Endothelial cell (in vitro differentiated cells): ENCODE measurements at regions not wholly inside any gene's neighbourhood (a gene's known extent, or its start where the extent isn't known, plus 50 kb on each side); places are given as distances from the start of the nearest gene placed in this dataset.

Source experiments
- DNase-seq: peaks from one replicate; pipeline ENCODE4 v3.0.0; 2021; ENCODE audit warnings: low spot score
- H3K27ac Mint-ChIP-seq: one replicate; pipeline ENCODE4 v1.8.0; 2021; ENCODE audit warnings: mixed read lengths, inconsistent platforms; ENCODE audit not compliant: unreplicated experiment
- H3K27me3 Mint-ChIP-seq: one replicate; pipeline ENCODE4 v1.8.0; 2021; ENCODE audit warnings: mild to moderate bottlenecking, moderate library complexity, mixed read lengths, inconsistent platforms; ENCODE audit not compliant: unreplicated experiment
- H3K36me3 Mint-ChIP-seq: one replicate; pipeline ENCODE4 v1.8.0; 2021; ENCODE audit warnings: mild to moderate bottlenecking, low read depth, mixed read lengths, inconsistent platforms; ENCODE audit not compliant: unreplicated experiment
- H3K4me1 Mint-ChIP-seq: one replicate; pipeline ENCODE4 v1.8.0; 2021; ENCODE audit warnings: mild to moderate bottlenecking, mixed read lengths, inconsistent platforms; ENCODE audit not compliant: unreplicated experiment
- H3K4me3 Mint-ChIP-seq: one replicate; pipeline ENCODE4 v1.8.0; 2021; ENCODE audit warnings: mild to moderate bottlenecking, mixed read lengths, inconsistent platforms; ENCODE audit not compliant: unreplicated experiment
- H3K9me3 Mint-ChIP-seq: one replicate; pipeline ENCODE4 v1.8.0; 2021; ENCODE audit warnings: mixed read lengths, inconsistent platforms; ENCODE audit not compliant: unreplicated experiment
- CTCF ChIP-seq: fragments of 200-600 bp; sonication (generic); IDR thresholded peaks from one replicate; pipeline ENCODE4 v1.5.0; 2021; ENCODE audit warnings: antibody characterized with exemption; ENCODE audit not compliant: unreplicated experiment

GRCh38 chr21:24225431-24225830 is 1381.8 kb downstream of the MRPL39 start:
- H3K9me3 Mint-ChIP-seq: no peaks in the 10 kb centered on the region
- no peak for TF ChIP-seq CTCF
- no peak overlapping the region for H3K4me3 Mint-ChIP-seq
- H3K4me1 Mint-ChIP-seq: no peaks in the 10 kb centered on the region
- H3K27ac Mint-ChIP-seq: no peak overlapping the region
- no peak for DNase-seq
- no peaks in the 10 kb centered on the region for H3K27me3 Mint-ChIP-seq
- no peaks in the 10 kb centered on the region for H3K36me3 Mint-ChIP-seq

- no peaks in the 10 kb centered on the region for H3K4me1 Mint-ChIP-seq
- TF ChIP-seq CTCF: no peak
Observed at GRCh38 chr21:24224422-24224821, 1382.9 kb downstream of the MRPL39 start.

GRCh38 chr21:24223624-24224023 is 1383.7 kb downstream of the MRPL39 start:
- H3K27ac Mint-ChIP-seq: no peak overlapping the region
- H3K9me3 Mint-ChIP-seq: no peaks in the 10 kb centered on the region

More at GRCh38 chr21:24224422-24224821, 1382.9 kb downstream of the MRPL39 start:
- Mint-ChIP-seq H3K36me3 (no peaks in the 10 kb centered on the region), H3K9me3 (no peaks in the 10 kb centered on the region), H3K27me3 (no peaks in the 10 kb centered on the region), H3K27ac (no peak overlapping the region), H3K4me3 (no peak overlapping the region)
- DNase-seq: no peak

GRCh38 chr21:24222676-24223075 is 1384.6 kb downstream of the MRPL39 start:
- no peak for DNase-seq
- no peak for TF ChIP-seq CTCF
- H3K27me3 Mint-ChIP-seq: no peaks in the 10 kb centered on the region
- no peaks in the 10 kb centered on the region for H3K36me3 Mint-ChIP-seq
- H3K27ac Mint-ChIP-seq: no peak overlapping the region
- no peaks in the 10 kb centered on the region for H3K9me3 Mint-ChIP-seq
- H3K4me1 Mint-ChIP-seq: no peaks in the 10 kb centered on the region
- H3K4me3 Mint-ChIP-seq: no peak overlapping the region

More at GRCh38 chr21:24223624-24224023, 1383.7 kb downstream of the MRPL39 start:
- Mint-ChIP-seq H3K4me3 (no peak overlapping the region), H3K27me3 (no peaks in the 10 kb centered on the region), H3K4me1 (no peaks in the 10 kb centered on the region), H3K36me3 (no peaks in the 10 kb centered on the region)
- no peak for TF ChIP-seq CTCF
- no peak for DNase-seq

GRCh38 chr21:24220446-24220845 is 1386.8 kb downstream of the MRPL39 start:
- Mint-ChIP-seq H3K4me1 (no peaks in the 10 kb centered on the region), H3K27ac (no peak overlapping the region), H3K4me3 (no peak overlapping the region), H3K9me3 (no peaks in the 10 kb centered on the region), H3K27me3 (no peaks in the 10 kb centered on the region), H3K36me3 (no peaks in the 10 kb centered on the region)
- DNase-seq: no peak
- no peak for TF ChIP-seq CTCF
